AG04449 (cell line): ENCODE measurements at regions not wholly inside any gene's neighbourhood (a gene's known extent, or its start where the extent isn't known, plus 50 kb on each side); places are given as distances from the start of the nearest gene placed in this dataset.

ENCODE experiments used
- CTCF ChIA-PET: fragments of 350-600 bp; formaldehyde crosslinking; extraction: SDS; loops from one replicate; lab custom pipeline; 2021; ENCODE audit warnings: antibody characterized with exemption; lab: Yijun Ruan, JAX
- POLR2A ChIA-PET: fragments of 400-600, 350-600 bp; formaldehyde crosslinking; extraction: SDS; loops from one replicate; lab custom pipeline; 2020; ENCODE audit warnings: antibody characterized with exemption, inconsistent platforms; lab: Yijun Ruan, JAX
- DNase-seq: peaks from one replicate; pipeline ENCODE4 v3.0.0-alpha.2; 2010; ENCODE audit warnings: low read depth, low spot score
- H3K4me3 ChIP-seq: 2 replicates; pipeline ENCODE4 v1.5.1; 2011; ENCODE audit warnings: low read depth, mild to moderate bottlenecking, control low read depth, low read length
- CTCF ChIP-seq: IDR thresholded peaks from one replicate; pipeline ENCODE4 v1.5.1; 2011; ENCODE audit warnings: mild to moderate bottlenecking, moderate library complexity, low read length, control low read depth, inconsistent platforms; ENCODE audit not compliant: insufficient read depth; ENCODE audit errors: missing control alignments

- ChIA-PET CTCF (no interaction called here), POLR2A (no interaction called here)
- H3K4me3 ChIP-seq: no peak overlapping the region
- no peak for TF ChIP-seq CTCF
- DNase-seq: no peak
Observed at GRCh38 chr13:103908911-103909310, 842.7 kb upstream of the SLC10A2 start.

- no peak for TF ChIP-seq CTCF
- CTCF ChIA-PET: no interaction called here
- POLR2A ChIA-PET: no interaction called here
- H3K4me3 ChIP-seq: no peak overlapping the region
- no peak for DNase-seq
Observed at GRCh38 chr13:103908274-103908673, 842.1 kb upstream of the SLC10A2 start.

DNA sequence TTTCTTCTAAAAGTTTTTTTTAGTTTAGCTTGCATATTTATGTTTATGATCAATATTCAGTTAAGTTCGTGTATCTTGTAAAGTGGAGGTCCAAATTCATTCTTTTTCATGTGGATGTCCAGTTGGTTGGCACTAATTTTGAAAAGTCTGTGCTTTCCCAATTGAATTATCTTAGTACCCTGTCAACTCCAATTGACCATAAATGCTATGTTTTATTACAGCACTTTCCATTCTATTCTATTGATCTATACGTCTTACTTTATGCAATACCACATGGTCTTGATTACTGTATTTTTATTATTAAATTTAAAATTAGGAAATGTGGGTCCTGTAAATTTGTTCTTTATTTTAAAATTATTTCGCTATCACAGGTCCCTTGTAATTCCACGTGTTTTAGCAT, 837.6 kb upstream of the SLC10A2 start:
- ChIA-PET POLR2A (no interaction called here), CTCF (no interaction called here)
- TF ChIP-seq CTCF: no peak
- H3K4me3 ChIP-seq: no peak overlapping the region
- DNase-seq: no peak

DNA sequence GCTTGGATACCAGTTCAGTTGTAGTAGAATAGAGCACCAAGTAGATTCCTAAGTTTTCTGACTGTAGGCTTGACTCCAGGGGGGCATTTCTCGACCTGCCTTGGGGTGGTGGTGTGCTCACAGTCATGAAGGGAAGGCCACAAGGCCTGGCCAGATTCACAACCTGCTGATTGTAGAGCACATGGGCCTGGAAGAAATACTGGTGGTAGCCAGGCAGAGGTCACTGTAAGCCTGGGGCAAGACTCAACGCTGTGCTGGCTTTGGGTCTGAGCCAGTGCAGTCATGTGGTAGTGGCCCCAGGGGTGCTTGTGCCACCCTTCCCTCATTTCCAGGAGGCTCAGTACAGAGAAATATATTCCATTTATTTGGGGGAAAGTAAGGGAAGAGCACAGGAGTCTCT, 832.3 kb upstream of the SLC10A2 start:
- ChIA-PET CTCF (no interaction called here), POLR2A (no interaction called here)

GRCh38 chr13:103895835-103896531, 829.8 kb upstream of the SLC10A2 start:
- CTCF ChIA-PET: no interaction called here
- no peak for DNase-seq
- no peak overlapping the region for H3K4me3 ChIP-seq
- POLR2A ChIA-PET: no interaction called here
- no peak for TF ChIP-seq CTCF

More for the DNA sequence above, 832.3 kb upstream of the SLC10A2 start:
- TF ChIP-seq CTCF: no peak
- H3K4me3 ChIP-seq: no peak overlapping the region
- DNase-seq: no peak

DNA sequence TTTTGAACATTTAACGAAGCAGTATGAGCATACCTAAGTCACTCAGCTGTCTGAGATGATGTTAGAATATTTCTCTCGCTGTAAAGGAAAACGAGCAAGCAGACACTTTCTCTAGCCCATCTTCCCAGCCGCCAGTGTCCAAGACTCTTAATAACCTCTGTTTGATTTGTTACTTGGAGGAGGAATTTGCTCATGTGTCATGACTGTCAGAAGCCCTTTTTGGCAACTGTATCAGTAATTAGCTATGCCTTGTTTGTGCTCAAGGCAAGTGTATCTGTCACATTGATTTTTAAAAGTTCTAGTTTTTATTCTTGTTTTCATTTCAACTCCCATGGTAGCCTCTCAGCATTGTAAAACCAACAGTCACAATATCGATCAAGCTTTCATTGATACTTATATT, 828.4 kb upstream of the SLC10A2 start:
- CTCF ChIA-PET: no interaction called here
- POLR2A ChIA-PET: no interaction called here
- no peak for DNase-seq
- TF ChIP-seq CTCF: no peak
- H3K4me3 ChIP-seq: no peak overlapping the region
